HepG2 (cell line): ENCODE measurements at regions not wholly inside any gene's neighbourhood (a gene's known extent, or its start where the extent isn't known, plus 50 kb on each side); places are given as distances from the start of the nearest gene placed in this dataset.

Experiments
- ATAC-seq: fragments of 200-7000 bp; cut with Tn5 transposase; 3 replicates; pipeline ENCODE4 v1.9.1; 2020; ENCODE audit warnings: mild to moderate bottlenecking, moderate library complexity
- BruUV-seq: library from RNA; stranded (reverse); fragments of 400-500 nt; replicated peaks from 2 replicates; lab custom pipeline; 2021; lab: Mats Ljungman, UMichigan
- CTCF ChIA-PET: fragments of 300-600 bp; formaldehyde crosslinking; extraction: SDS; loops from one replicate; lab custom pipeline; 2021; ENCODE audit warnings: low total read pairs, inconsistent platforms, low intra/inter-chr PET ratio; lab: Yijun Ruan, JAX
- POLR2A ChIA-PET: fragments of 350-600 bp; sonication (Branson Sonifier 250); formaldehyde crosslinking; loops from one replicate; lab custom pipeline; 2020; ENCODE audit warnings: antibody characterized with exemption, inconsistent platforms; lab: Yijun Ruan, JAX
- DNase-seq: peaks from one replicate; pipeline ENCODE4 v3.0.0-alpha.2; 2015; ENCODE audit warnings: low spot score
- FAIRE-seq: peaks from 3 replicates; lab custom pipeline; 2011; peaks lifted over from hg19 to GRCh38; lab: Jason Lieb, UNC
- H2AFZ ChIP-seq: one replicate; pipeline ENCODE4 v1.6.1; 2011; ENCODE audit warnings: low read length, inconsistent platforms
- H3K27ac ChIP-seq: fragments of 300-600 bp; 3 replicates; pipeline ENCODE4 v1.8.0; 2011; ENCODE audit warnings: mixed run types, mild to moderate bottlenecking, mixed read lengths, low read length, inconsistent platforms; ENCODE audit not compliant: insufficient read depth; ENCODE audit errors: extremely low read length
- H3K27me3 ChIP-seq, 2 experiments: fragments of 200-600 bp in 1 of 2; 2 replicates in 1 of 2; 3 replicates in 1 of 2; pipeline versions ENCODE4 v1.6.0 to v1.8.0; 2011; ENCODE audit warnings: low read length in 2 of 2, mild to moderate bottlenecking in 2 of 2, moderate library complexity in 2 of 2, inconsistent platforms in 1 of 2; ENCODE audit not compliant: insufficient read depth in 2 of 2, control insufficient read depth in 1 of 2
- H3K36me3 ChIP-seq, 2 experiments: fragments of 200-600 bp in 1 of 2; replicated peaks in 1 of 2; 2 replicates in 1 of 2; 3 replicates in 1 of 2; pipeline versions ENCODE4 v1.5.1 to v1.8.0; 2011; ENCODE audit warnings: low read length in 2 of 2, inconsistent platforms in 1 of 2; ENCODE audit not compliant: insufficient read depth in 2 of 2, control insufficient read depth in 1 of 2
- H3K4me1 ChIP-seq: 2 replicates; pipeline ENCODE4 v1.5.1; 2012; ENCODE audit warnings: low read length, inconsistent platforms; ENCODE audit not compliant: insufficient read depth
- H3K4me2 ChIP-seq: 2 replicates; pipeline ENCODE4 v1.6.0; 2011; ENCODE audit warnings: low read depth, low read length, inconsistent platforms
- H3K4me3 ChIP-seq, 3 experiments: fragments of 200-600 bp in 1 of 3; sonication (generic), shearing (Covaris generic) in 1 of 3; replicated peaks in 1 of 3; 2 replicates each; pipeline ENCODE4 v1.5.1; 2011 to 2016; ENCODE audit warnings: low read length in 3 of 3, inconsistent platforms in 2 of 3, low read depth in 2 of 3, mild to moderate bottlenecking in 2 of 3, control low read depth in 1 of 3, mixed read lengths in 1 of 3; ENCODE audit not compliant: insufficient read depth in 1 of 3
- H3K79me2 ChIP-seq: one replicate; pipeline ENCODE4 v1.6.1; 2011; ENCODE audit warnings: low read length, inconsistent platforms; ENCODE audit not compliant: insufficient read depth
- H3K9ac ChIP-seq: 2 replicates; pipeline ENCODE4 v1.6.0; 2011; ENCODE audit warnings: mild to moderate bottlenecking, low read depth, low read length, inconsistent platforms; ENCODE audit not compliant: insufficient read depth
- H3K9me3 ChIP-seq: 2 replicates; pipeline ENCODE4 v1.5.1; 2012; ENCODE audit warnings: mild to moderate bottlenecking, low read length
- H4K20me1 ChIP-seq: 2 replicates; pipeline ENCODE4 v1.6.0; 2011; ENCODE audit warnings: inconsistent platforms, mild to moderate bottlenecking, low read length, moderate library complexity; ENCODE audit not compliant: insufficient read depth
- BHLHE40 ChIP-seq: IDR thresholded peaks from 2 replicates; pipeline ENCODE4 v1.6.1; 2011; ENCODE audit warnings: low read length, improper control_type of control experiment
- BRCA1 ChIP-seq: sonication (generic); formaldehyde crosslinking; IDR thresholded peaks from 2 replicates; pipeline ENCODE4 v1.4.0; 2020; ENCODE audit warnings: missing genetic modification reagents
- E2F5 ChIP-seq: sonication (generic); formaldehyde crosslinking; conservative IDR thresholded peaks from 2 replicates; pipeline ENCODE4 v1.4.0; 2020; ENCODE audit warnings: missing genetic modification reagents
- KLF12 ChIP-seq: sonication (generic); formaldehyde crosslinking; IDR thresholded peaks from 2 replicates; pipeline ENCODE4 v1.4.0; 2020; ENCODE audit warnings: missing genetic modification reagents, borderline replicate concordance
- MIER3 ChIP-seq: IDR thresholded peaks from 2 replicates; pipeline ENCODE4 v1.6.1; 2016; ENCODE audit warnings: missing compliant biosample characterization, borderline replicate concordance
- RBM39 ChIP-seq: fragments of 200-400 bp; formaldehyde crosslinking; IDR thresholded peaks from one replicate; pipeline ENCODE4 v1.6.1; 2018; ENCODE audit warnings: antibody characterized with exemption, mild to moderate bottlenecking, low read depth, low read length; ENCODE audit not compliant: poor library complexity, severe bottlenecking
- SP1 ChIP-seq, 2 experiments: fragments of 450-650 bp in 1 of 2; sonication (generic) in 1 of 2; formaldehyde crosslinking in 1 of 2; IDR thresholded peaks; 2 replicates each; pipeline versions ENCODE4 v1.4.0 to v1.6.1; 2016 to 2020; ENCODE audit warnings: missing genetic modification reagents in 1 of 2
- ZFP90 ChIP-seq: sonication (generic); formaldehyde crosslinking; IDR thresholded peaks from 2 replicates; pipeline ENCODE4 v1.8.0; 2022; ENCODE audit warnings: missing genetic modification reagents, mild to moderate bottlenecking, inconsistent platforms, borderline replicate concordance
- ZNF451 ChIP-seq: sonication (generic); formaldehyde crosslinking; IDR thresholded peaks from 2 replicates; pipeline ENCODE4 v1.5.0; 2020; ENCODE audit warnings: mild to moderate bottlenecking, missing genetic modification reagents
- ZNF530 ChIP-seq: sonication (generic); formaldehyde crosslinking; IDR thresholded peaks from 2 replicates; pipeline ENCODE4 v1.5.0; 2020; ENCODE audit warnings: low read depth, mild to moderate bottlenecking, missing genetic modification reagents
- ZNF597 ChIP-seq: sonication (generic); formaldehyde crosslinking; IDR thresholded peaks from 2 replicates; pipeline ENCODE4 v1.5.0; 2020; ENCODE audit warnings: missing genetic modification reagents
- ZNF652 ChIP-seq: IDR thresholded peaks from 2 replicates; pipeline ENCODE4 v1.6.1; 2016; ENCODE audit warnings: low read depth, borderline replicate concordance
- ZNF678 ChIP-seq: sonication (generic); formaldehyde crosslinking; IDR thresholded peaks from 2 replicates; pipeline ENCODE4 v1.4.0; 2020; ENCODE audit warnings: mild to moderate bottlenecking, missing genetic modification reagents
- WGBS: methylation state at CpG from one replicate; pipeline ENCODE4 v1.1.6; 2017; ENCODE audit warnings: low lambda C conversion rate; 5-methylcytosine and 5-hydroxymethylcytosine counted together
- in situ Hi-C: cut with HindIII; loops from 2 replicates; pipeline ENCODE4 v1.10.0; 2017; ENCODE audit warnings: low pct_unique_long_range_greater_than_20kb; ENCODE audit not compliant: extremely low pct_ligation_motif_present
- intact Hi-C: fragments of 100-400 bp; cut with micrococcal nuclease; formaldehyde crosslinking; loops from one replicate; pipeline ENCODE4 v1.10.0; 2022; ENCODE audit not compliant: unreplicated experiment

GRCh38 chr9:117542021-117542420 lies 127.2 kb upstream of the ASTN2 start:
- no peak overlapping the region for H2AFZ ChIP-seq
- no peak overlapping the region for H3K27ac ChIP-seq
- H3K4me2 ChIP-seq, result no peak overlapping the region
- no peaks in the 10 kb centered on the region for H3K36me3 ChIP-seq
- in situ Hi-C loops, result no loop called here
- H3K79me2 ChIP-seq, result no peaks in the 10 kb centered on the region
- DNase-seq (no peak), FAIRE-seq (no peak)
- CTCF ChIA-PET, result no interaction called here
- 0% methylated on average over 3 of the region's 3 CpGs for WGBS
- H3K9me3 ChIP-seq, result no peaks in the 10 kb centered on the region
- no TSS peak for BruUV-seq
- intact Hi-C loops, result no loop called here
- no peak overlapping the region for H3K4me3 ChIP-seq
- POLR2A ChIA-PET, result no interaction called here
- H3K27me3 ChIP-seq, result no peaks in the 10 kb centered on the region
- H3K4me1 ChIP-seq, result no peaks in the 10 kb centered on the region
- TF ChIP-seq ZNF530 (CRISPR knock-in tag) (no peak), BHLHE40 (no peak), BRCA1 (CRISPR knock-in tag) (no peak), ZNF597 (CRISPR knock-in tag) (no peak), ZNF678 (no peak), ZFP90 (CRISPR knock-in tag) (no peak), RBM39 (no peak), ZNF451 (no peak), E2F5 (CRISPR knock-in tag) (no peak), KLF12 (no peak), SP1 (IDR thresholded peaks at IDR 0.05) (no peak), SP1 (CRISPR knock-in tag; IDR thresholded peaks at IDR 0.05) (no peak), MIER3 (no peak), ZNF652 (CRISPR knock-in tag) (no peak)
- TF ChIP-seq, all 625 proteins: peak for 0
- H4K20me1 ChIP-seq, result no peaks in the 10 kb centered on the region
- ATAC-seq, result no peak
- no peak overlapping the region for H3K9ac ChIP-seq
